ENCODE measurements at regions not wholly inside any gene's neighbourhood (a gene's known extent, or its start where the extent isn't known, plus 50 kb on each side); places are given as distances from the start of the nearest gene placed in this dataset.
"Not testable (repeated sequence)": the region's sequence is repeated elsewhere in the genome, so short reads cannot be mapped to it uniquely, and the experiment has no call there.

DNA sequence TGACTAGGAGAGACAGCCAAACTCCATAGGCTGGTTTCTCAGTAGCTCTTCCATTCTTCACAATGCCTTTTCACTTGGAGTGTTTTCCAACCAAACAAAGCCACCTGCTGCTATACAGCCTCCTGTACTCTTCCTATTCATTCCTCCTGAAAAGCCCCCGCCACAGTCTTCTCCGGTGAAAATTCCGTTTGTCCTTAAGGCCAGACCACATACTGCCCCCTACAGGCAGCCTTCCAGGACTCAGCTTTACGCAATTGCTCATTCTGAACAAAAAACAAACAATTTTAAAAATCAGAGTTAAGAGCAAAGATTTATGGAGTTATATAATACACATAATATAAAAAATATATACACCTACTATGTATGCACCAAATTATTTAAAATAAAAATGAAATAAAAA, 611.5 kb downstream of the COL12A1 start:
- TF ChIP-seq, protein P1, sequence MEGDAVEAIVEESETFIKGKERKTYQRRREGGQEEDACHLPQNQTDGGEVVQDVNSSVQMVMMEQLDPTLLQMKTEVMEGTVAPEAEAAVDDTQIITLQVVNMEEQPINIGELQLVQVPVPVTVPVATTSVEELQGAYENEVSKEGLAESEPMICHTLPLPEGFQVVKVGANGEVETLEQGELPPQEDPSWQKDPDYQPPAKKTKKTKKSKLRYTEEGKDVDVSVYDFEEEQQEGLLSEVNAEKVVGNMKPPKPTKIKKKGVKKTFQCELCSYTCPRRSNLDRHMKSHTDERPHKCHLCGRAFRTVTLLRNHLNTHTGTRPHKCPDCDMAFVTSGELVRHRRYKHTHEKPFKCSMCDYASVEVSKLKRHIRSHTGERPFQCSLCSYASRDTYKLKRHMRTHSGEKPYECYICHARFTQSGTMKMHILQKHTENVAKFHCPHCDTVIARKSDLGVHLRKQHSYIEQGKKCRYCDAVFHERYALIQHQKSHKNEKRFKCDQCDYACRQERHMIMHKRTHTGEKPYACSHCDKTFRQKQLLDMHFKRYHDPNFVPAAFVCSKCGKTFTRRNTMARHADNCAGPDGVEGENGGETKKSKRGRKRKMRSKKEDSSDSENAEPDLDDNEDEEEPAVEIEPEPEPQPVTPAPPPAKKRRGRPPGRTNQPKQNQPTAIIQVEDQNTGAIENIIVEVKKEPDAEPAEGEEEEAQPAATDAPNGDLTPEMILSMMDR (IDR thresholded peaks at IDR 0.05; ENCODE audit: borderline replicate concordance, extremely low read depth, low read length, poor library complexity, severe bottlenecking), result not testable (repeated sequence)
- TF ChIP-seq EZH2 (IDR thresholded peaks at IDR 0.05; ENCODE audit: borderline replicate concordance, low read depth, low read length, severe bottlenecking), result not testable (repeated sequence)
